ENCODE measurements at regions not wholly inside any gene's neighbourhood (a gene's known extent, or its start where the extent isn't known, plus 50 kb on each side); places are given as distances from the start of the nearest gene placed in this dataset.

- TF ChIP-seq, protein P1, sequence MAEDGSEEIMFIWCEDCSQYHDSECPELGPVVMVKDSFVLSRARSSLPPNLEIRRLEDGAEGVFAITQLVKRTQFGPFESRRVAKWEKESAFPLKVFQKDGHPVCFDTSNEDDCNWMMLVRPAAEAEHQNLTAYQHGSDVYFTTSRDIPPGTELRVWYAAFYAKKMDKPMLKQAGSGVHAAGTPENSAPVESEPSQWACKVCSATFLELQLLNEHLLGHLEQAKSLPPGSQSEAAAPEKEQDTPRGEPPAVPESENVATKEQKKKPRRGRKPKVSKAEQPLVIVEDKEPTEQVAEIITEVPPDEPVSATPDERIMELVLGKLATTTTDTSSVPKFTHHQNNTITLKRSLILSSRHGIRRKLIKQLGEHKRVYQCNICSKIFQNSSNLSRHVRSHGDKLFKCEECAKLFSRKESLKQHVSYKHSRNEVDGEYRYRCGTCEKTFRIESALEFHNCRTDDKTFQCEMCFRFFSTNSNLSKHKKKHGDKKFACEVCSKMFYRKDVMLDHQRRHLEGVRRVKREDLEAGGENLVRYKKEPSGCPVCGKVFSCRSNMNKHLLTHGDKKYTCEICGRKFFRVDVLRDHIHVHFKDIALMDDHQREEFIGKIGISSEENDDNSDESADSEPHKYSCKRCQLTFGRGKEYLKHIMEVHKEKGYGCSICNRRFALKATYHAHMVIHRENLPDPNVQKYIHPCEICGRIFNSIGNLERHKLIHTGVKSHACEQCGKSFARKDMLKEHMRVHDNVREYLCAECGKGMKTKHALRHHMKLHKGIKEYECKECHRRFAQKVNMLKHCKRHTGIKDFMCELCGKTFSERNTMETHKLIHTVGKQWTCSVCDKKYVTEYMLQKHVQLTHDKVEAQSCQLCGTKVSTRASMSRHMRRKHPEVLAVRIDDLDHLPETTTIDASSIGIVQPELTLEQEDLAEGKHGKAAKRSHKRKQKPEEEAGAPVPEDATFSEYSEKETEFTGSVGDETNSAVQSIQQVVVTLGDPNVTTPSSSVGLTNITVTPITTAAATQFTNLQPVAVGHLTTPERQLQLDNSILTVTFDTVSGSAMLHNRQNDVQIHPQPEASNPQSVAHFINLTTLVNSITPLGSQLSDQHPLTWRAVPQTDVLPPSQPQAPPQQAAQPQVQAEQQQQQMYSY (CRISPR knock-in tag; IDR thresholded peaks at IDR 0.05), result no peak
- no peak for TF ChIP-seq JUN (CRISPR knock-in tag; IDR thresholded peaks at IDR 0.05)
- TF ChIP-seq ZNF281 (CRISPR knock-in tag; IDR thresholded peaks at IDR 0.05), result no peak
- no peak for TF ChIP-seq ZNF138 (CRISPR knock-in tag; conservative IDR thresholded peaks at IDR 0.05)
These were observed 313.8 kb downstream of the C16orf95 start (continued) for GRCh38 chr16:87003414-87003755.

DNA sequence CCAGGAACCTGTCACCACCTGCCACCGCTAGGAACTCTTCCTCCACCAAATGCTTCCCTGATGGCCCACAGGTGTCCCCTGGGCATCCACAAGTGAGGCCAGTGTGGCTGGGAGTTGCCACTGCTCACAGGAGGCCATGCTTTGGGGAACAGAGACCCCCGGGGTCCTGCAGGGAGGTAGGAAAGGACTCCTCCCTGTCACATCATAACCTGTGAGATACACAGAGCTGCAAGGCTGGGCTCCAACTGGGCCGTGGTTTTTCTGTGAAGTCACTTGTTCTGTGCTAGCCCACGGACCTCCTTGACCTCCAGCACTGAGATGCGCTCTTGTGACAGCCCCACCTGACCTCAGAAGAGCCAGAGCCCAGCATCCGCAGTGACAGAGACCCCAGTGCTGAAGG, 311.2 kb downstream of the C16orf95 start:
- Mint-ChIP-seq H3K4me3 (no peak overlapping the region), H3K4me1 (no peaks in the 10 kb centered on the region), H3K9me3 (peaks cover 26% of the 10 kb centered on the region), H3K27ac (no peak overlapping the region), H3K27me3 (ENCODE audit: low read depth) (peaks cover 3% of the 10 kb centered on the region; the same call in 1 of the 2 replicates), H3K36me3 (peaks cover 8% of the 10 kb centered on the region; the same call in 1 of the 2 replicates)
- ChIA-PET POLR2A (no interaction called here), CTCF (interaction anchor here (1.2 to 1.4 kb wide), 2 partner anchors 11 to 57 kb away, joined by 3 to 5 read pairs; no protein-coding TSS in a partner anchor)
- no peak for TF ChIP-seq ZNF317 (CRISPR knock-in tag; IDR thresholded peaks at IDR 0.05; ENCODE audit: borderline replicate concordance, low read depth)
- TF ChIP-seq ZNF416 (CRISPR knock-in tag; IDR thresholded peaks at IDR 0.05), result no peak
- TF ChIP-seq RELA (CRISPR knock-in tag; IDR thresholded peaks at IDR 0.05; ENCODE audit: borderline replicate concordance), result no peak
- TF ChIP-seq, protein P2, sequence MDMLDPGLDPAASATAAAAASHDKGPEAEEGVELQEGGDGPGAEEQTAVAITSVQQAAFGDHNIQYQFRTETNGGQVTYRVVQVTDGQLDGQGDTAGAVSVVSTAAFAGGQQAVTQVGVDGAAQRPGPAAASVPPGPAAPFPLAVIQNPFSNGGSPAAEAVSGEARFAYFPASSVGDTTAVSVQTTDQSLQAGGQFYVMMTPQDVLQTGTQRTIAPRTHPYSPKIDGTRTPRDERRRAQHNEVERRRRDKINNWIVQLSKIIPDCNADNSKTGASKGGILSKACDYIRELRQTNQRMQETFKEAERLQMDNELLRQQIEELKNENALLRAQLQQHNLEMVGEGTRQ (CRISPR knock-in tag; IDR thresholded peaks at IDR 0.05), result no peak
- TF ChIP-seq ZNF121 (CRISPR knock-in tag; IDR thresholded peaks at IDR 0.05), result no peak
- TF ChIP-seq FOXP1 (CRISPR knock-in tag; IDR thresholded peaks at IDR 0.05; ENCODE audit: borderline replicate concordance), result no peak
- DNase-seq (ENCODE audit: low spot score), result no peak
- ATAC-seq, result no peak

- Mint-ChIP-seq H3K27me3 (ENCODE audit: low read depth) (peaks cover 3% of the 10 kb centered on the region; the same call in 1 of the 2 replicates), H3K36me3 (peaks cover 8% of the 10 kb centered on the region; the same call in 1 of the 2 replicates), H3K9me3 (peaks cover 26% of the 10 kb centered on the region), H3K27ac (no peak overlapping the region), H3K4me1 (no peaks in the 10 kb centered on the region), H3K4me3 (no peak overlapping the region)
- POLR2A ChIA-PET, result no interaction called here
- CTCF ChIA-PET, result interaction anchor here (1.2 to 1.4 kb wide), 2 partner anchors 10 to 56 kb away, joined by 3 to 5 read pairs; no protein-coding TSS in a partner anchor
- ATAC-seq (no peak), DNase-seq (ENCODE audit: low spot score) (no peak)
- TF ChIP-seq ZNF138 (CRISPR knock-in tag; conservative IDR thresholded peaks at IDR 0.05) (no peak), NR1H2 (CRISPR knock-in tag; IDR thresholded peaks at IDR 0.05) (no peak), FOXP4 (CRISPR knock-in tag; IDR thresholded peaks at IDR 0.05) (no peak)
- TF ChIP-seq, protein P3, sequence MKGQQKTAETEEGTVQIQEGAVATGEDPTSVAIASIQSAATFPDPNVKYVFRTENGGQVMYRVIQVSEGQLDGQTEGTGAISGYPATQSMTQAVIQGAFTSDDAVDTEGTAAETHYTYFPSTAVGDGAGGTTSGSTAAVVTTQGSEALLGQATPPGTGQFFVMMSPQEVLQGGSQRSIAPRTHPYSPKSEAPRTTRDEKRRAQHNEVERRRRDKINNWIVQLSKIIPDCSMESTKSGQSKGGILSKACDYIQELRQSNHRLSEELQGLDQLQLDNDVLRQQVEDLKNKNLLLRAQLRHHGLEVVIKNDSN (CRISPR knock-in tag; IDR thresholded peaks at IDR 0.05), result no peak
- TF ChIP-seq, protein P4, sequence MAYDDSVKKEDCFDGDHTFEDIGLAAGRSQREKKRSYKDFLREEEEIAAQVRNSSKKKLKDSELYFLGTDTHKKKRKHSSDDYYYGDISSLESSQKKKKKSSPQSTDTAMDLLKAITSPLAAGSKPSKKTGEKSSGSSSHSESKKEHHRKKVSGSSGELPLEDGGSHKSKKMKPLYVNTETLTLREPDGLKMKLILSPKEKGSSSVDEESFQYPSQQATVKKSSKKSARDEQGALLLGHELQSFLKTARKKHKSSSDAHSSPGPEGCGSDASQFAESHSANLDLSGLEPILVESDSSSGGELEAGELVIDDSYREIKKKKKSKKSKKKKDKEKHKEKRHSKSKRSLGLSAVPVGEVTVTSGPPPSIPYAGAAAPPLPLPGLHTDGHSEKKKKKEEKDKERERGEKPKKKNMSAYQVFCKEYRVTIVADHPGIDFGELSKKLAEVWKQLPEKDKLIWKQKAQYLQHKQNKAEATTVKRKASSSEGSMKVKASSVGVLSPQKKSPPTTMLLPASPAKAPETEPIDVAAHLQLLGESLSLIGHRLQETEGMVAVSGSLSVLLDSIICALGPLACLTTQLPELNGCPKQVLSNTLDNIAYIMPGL (CRISPR knock-in tag; IDR thresholded peaks at IDR 0.05), result no peak
These were observed 310.1 kb downstream of the C16orf95 start for GRCh38 chr16:87006789-87007745.
